Suppressor macrophage (primary cell): ENCODE measurements at regions not wholly inside any gene's neighbourhood (a gene's known extent, or its start where the extent isn't known, plus 50 kb on each side); places are given as distances from the start of the nearest gene placed in this dataset.

Experiments used
- DNase-seq, 4 experiments: peaks; one replicate each; pipeline ENCODE4 v3.0.0-alpha.2; 2020 to 2022

DNA sequence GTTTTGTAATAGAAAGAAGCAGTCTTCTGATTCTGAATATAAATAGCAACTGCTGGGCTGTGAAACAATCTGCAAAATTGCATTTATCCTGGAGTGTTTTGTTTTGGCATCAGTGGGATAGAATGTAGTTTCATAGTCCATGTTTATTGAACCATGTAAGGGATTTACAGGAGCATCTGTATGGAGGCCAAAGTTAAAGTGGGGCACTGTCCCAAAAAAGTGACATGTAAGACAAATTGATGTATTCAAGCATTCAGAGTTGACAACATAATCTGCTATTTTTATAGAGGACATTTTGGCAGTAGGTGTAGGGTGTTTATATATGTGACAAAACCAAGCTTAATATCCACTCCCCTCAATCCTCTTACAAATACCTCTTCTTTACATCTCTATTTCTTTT lies 200.5 kb upstream of the ANK2 start:
- no peak for DNase-seq

- DNase-seq = no peak
These were observed 196.9 kb upstream of the ANK2 start for GRCh38 chr4:112852601-112853000.

DNA sequence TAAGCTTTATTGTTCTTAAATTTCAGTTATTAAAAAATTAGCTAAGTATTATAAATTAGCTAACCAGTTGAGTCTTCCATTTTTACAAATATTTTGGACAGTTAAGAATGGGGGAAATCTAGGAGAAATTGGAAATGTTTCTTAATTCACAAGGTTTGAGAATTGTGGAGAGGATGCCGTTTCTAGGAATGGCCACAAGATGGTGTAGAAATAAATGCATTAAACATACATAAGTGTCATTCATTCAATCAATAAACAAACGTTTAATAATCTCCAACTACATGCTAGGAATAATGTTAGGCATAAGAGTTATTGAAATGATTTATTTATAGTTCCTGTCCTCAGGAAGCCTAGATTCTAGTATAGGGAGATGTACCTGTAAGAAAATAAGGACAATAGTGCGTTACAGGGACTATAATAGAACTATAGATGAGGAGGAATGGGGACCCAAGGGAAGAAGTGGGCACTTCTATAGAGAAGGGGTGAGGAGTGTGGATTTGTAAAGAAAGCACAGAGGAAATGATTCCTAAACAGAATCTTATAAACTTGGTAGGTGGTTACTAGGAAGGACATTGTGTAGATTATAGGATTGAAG lies 195.7 kb upstream of the ANK2 start:
- no peak for DNase-seq

GRCh38 chr4:112854420-112854819 lies 195.0 kb upstream of the ANK2 start:
- no peak for DNase-seq

DNA sequence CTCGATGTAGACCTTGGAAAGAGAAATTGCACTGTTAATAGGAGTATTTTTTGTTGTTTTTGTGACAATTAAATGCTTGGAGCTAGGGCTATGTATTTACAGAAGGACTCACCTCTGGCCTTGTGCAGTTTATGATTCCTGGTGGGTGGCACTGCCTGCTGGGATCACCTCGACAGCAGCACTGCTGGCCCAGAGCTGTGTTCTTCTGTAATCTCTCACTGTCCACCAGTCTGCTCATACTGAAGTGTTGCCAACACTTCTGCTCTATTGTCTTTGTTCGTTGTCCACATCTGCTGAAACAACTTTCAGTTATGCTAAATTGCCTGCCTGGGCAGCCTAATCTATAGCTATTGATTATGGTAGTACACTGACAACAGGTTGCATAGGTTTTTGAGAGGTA lies 194.4 kb upstream of the ANK2 start:
- DNase-seq = no peak

DNA sequence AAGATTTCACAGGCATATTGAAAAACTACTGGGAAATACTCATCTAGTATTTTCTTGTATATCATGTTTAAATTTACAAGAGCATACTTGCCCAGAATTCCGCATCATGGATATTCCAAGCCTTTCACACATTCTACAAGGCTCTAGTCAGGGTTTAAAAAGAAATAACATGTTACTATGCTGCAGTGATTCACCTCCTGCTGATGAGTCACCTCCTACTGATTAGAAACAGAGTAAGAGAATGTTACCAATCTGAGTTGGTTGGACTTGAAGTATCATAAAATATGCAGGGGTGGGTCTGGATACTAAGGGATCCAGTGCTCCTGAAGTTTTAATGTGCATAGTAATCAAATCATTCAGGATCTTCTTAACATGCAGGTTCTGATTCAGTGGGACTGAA lies 192.0 kb upstream of the ANK2 start:
- no peak for DNase-seq

GRCh38 chr4:112858751-112859150 lies 190.7 kb upstream of the ANK2 start:
- no peak for DNase-seq

DNA sequence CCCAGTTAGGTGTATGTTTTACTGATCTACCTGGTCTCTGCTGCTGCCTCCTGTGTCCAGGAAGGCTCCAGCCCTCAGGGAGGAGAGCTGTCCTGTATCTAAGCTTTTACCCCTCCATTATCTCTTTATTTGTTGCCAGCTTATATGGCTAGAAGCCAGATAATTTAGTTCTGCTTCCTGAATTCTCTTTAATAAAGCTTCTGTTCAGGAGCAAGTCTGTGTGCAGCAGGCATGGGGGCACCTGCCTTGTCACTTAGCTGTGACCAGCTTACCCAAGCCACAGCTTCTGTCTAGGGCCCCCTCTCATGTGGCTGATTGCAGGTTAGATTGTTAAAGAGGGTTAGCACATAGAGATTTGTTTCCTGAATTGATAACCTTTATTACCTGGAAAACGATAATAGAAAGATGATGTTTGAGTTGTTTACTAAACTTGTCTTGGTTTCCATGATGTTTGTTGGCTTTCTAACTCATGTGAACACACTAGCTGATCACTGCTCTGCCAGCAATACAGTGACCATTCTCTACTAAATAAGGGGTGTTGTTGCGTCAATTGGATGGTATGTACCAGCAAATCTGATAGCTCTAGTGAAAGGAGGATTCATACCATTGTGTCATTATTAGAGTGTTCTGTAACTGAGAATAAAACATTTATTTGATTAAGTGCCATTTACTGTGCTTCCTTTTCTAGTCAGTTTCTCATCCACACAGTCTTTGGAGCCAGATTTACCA lies 189.8 kb upstream of the ANK2 start:
- DNase-seq = no peak

GRCh38 chr4:112860830-112861690 lies 188.4 kb upstream of the ANK2 start:
- DNase-seq = no peak

- no peak for DNase-seq
These were observed 187.5 kb upstream of the ANK2 start for GRCh38 chr4:112861691-112862674.

- DNase-seq = no peak
These were observed 184.0 kb upstream of the ANK2 start for GRCh38 chr4:112865443-112865842.

- DNase-seq = no peak
These were observed 173.1 kb upstream of the ANK2 start for GRCh38 chr4:112876316-112876715.

GRCh38 chr4:112881842-112882241 lies 167.6 kb upstream of the ANK2 start:
- no peak for DNase-seq

GRCh38 chr4:112882286-112882685 lies 167.2 kb upstream of the ANK2 start:
- DNase-seq = no peak

- no peak for DNase-seq
These were observed 165.0 kb upstream of the ANK2 start for GRCh38 chr4:112884406-112884805.

DNA sequence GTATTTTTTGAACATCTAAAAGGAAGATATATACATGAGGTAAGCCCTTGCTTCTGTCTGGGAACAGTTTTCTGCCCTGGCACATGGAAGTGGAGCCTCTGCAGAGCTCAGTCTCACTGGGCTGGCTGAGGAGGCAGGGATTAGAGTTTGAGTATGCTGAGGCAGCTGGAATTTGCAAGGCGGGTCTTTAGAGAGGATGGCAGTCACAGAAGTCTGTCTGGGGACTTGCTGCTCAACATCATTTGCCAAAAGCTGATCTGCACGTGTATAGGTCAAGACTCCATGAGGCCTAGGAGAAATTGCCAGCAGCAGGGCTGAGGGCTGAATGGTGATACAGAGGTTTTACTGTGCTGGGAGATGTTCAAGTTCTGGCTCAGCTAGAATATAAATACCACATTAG lies 163.6 kb upstream of the ANK2 start:
- DNase-seq = no peak

- DNase-seq = no peak
These were observed 160.8 kb upstream of the ANK2 start for GRCh38 chr4:112888622-112889021.

GRCh38 chr4:112889199-112889598 lies 160.3 kb upstream of the ANK2 start:
- DNase-seq = no peak

DNA sequence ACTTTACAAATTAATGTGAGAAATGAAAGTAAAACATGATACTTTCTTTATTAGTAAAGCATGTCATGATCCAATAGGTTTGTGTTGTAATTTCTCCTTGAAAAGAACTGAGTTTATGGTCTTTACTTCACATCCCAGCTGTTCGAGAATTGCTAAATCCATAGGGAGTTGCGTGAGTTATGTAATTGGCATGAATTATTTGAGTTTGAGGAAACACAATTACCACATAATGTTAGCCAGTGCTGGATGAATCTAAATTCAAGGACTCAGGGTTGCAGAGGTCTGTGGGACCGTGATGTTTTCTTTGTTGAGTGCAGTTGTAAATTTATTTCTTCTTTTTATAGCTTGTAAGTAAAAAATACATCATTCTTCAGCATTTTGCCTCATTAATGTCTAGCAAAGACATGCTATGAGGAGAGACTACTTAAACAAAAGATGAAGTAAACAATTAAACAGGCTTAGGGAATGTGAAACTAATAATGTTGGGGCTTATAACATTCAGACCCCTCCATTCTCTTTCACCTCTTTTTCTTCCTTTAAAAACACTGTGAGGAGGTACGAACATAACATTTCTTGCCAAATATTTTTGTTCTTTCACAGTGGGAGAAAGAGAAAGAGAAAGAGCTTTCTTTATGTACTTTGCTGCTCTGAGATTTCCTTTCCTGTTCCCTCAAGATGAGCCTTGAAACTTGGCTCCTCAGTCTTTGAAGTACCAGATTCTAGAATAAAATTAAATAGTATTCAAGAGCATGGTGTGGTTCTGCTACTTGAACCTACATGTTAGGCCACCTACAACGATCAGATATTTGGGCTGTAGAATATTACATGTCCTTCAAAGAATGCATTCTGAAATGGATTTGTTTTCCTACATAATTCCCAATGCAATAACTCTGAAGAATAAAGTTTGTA lies 159.6 kb upstream of the ANK2 start:
- DNase-seq = no peak

DNA sequence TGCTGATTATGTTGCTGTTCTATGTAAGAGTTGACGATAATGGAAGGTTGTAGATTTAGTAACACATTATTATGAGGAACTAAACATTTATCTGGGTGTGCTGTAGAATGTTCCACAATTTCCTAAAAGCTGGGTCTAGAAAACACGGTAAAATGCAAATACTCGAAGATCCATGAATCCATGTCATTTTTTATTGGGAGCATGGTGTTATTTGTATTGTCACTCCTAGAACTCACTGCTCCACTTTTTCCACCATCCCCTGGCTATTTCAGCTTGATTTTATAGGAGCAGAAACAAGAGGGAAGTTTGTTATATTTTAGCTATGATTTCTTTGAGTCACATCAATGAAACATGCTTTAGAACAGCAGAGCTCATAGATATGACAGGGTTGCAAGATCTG lies 155.0 kb upstream of the ANK2 start:
- no peak for DNase-seq

- DNase-seq = no peak
These were observed 154.5 kb upstream of the ANK2 start for GRCh38 chr4:112894951-112895350.
